CD14-positive monocyte (primary cell): ENCODE measurements at regions not wholly inside any gene's neighbourhood (a gene's known extent, or its start where the extent isn't known, plus 50 kb on each side); places are given as distances from the start of the nearest gene placed in this dataset.

ENCODE experiments used
- DNase-seq, 3 donors: peaks; one replicate each; pipeline ENCODE4 v3.0.0-alpha.2; 2011 to 2022
- H2AFZ ChIP-seq: 2 replicates; pipeline ENCODE4 v1.6.0; 2012; ENCODE audit warnings: mild to moderate bottlenecking, low read depth, low read length, inconsistent platforms; ENCODE audit not compliant: insufficient read depth, poor library complexity, severe bottlenecking
- H3K27ac ChIP-seq, 2 donors: 1 replicate in 1 of 2; 2 replicates in 1 of 2; pipeline ENCODE4 v1.5.1; 2012 to 2013; ENCODE audit warnings: low read length in 2 of 2, control low read depth in 1 of 2, inconsistent platforms in 1 of 2, low read depth in 1 of 2, mild to moderate bottlenecking in 1 of 2
- H3K27me3 ChIP-seq, 2 donors: one replicate each; pipeline versions ENCODE4 v1.6.0 to v1.6.1; 2011 to 2013; ENCODE audit warnings: low read length in 2 of 2; ENCODE audit not compliant: control insufficient read depth in 2 of 2, insufficient read depth in 2 of 2
- H3K36me3 ChIP-seq, 2 donors: replicated peaks in 1 of 2; 1 replicate in 1 of 2; 2 replicates in 1 of 2; pipeline versions ENCODE4 v1.5.1 to v1.6.1; 2012 to 2013; ENCODE audit warnings: low read length in 2 of 2, control low read depth in 1 of 2, inconsistent platforms in 1 of 2, mild to moderate bottlenecking in 1 of 2; ENCODE audit not compliant: insufficient read depth in 2 of 2, control insufficient read depth in 1 of 2
- H3K4me1 ChIP-seq, 2 donors: 1 replicate in 1 of 2; 2 replicates in 1 of 2; pipeline versions ENCODE4 v1.5.1 to v1.6.1; 2012 to 2013; ENCODE audit warnings: low read length in 2 of 2, control low read depth in 1 of 2, inconsistent platforms in 1 of 2, mild to moderate bottlenecking in 1 of 2, moderate library complexity in 1 of 2; ENCODE audit not compliant: insufficient read depth in 2 of 2, control insufficient read depth in 1 of 2
- H3K4me2 ChIP-seq: replicated peaks from 2 replicates; pipeline ENCODE3; 2012; ENCODE audit warnings: low read length, moderate library complexity, mild to moderate bottlenecking; ENCODE audit not compliant: poor library complexity, severe bottlenecking; ENCODE audit errors: extremely low read depth
- H3K4me3 ChIP-seq, 3 experiments: fragments of 200-600 bp in 1 of 3; sonication (generic) in 1 of 3; replicated peaks in 1 of 3; 1 replicate in 2 of 3; 2 replicates in 1 of 3; pipeline ENCODE4 v1.5.1; 2011 to 2013; ENCODE audit warnings: low read length in 3 of 3, mild to moderate bottlenecking in 3 of 3, control low read depth in 2 of 3, low read depth in 2 of 3, inconsistent platforms in 1 of 3, moderate library complexity in 1 of 3
- H3K79me2 ChIP-seq: 2 replicates; pipeline ENCODE4 v1.6.0; 2012; ENCODE audit warnings: mild to moderate bottlenecking, control low read depth, inconsistent platforms, low read length, moderate library complexity; ENCODE audit not compliant: insufficient read depth
- H3K9ac ChIP-seq: 2 replicates; pipeline ENCODE4 v1.6.0; 2017; ENCODE audit warnings: low read length, mild to moderate bottlenecking; ENCODE audit not compliant: insufficient read depth, poor library complexity, severe bottlenecking
- H3K9me3 ChIP-seq, 2 donors: replicated peaks in 1 of 2; 1 replicate in 1 of 2; 2 replicates in 1 of 2; pipeline versions ENCODE4 v1.5.1 to v1.6.1; 2012 to 2013; ENCODE audit warnings: low read length in 2 of 2, control low read depth in 1 of 2; ENCODE audit not compliant: control insufficient read depth in 1 of 2, insufficient read depth in 1 of 2
- H4K20me1 ChIP-seq: 2 replicates; pipeline ENCODE4 v1.6.0; 2012; ENCODE audit warnings: mild to moderate bottlenecking, low read length, control low read depth, moderate library complexity; ENCODE audit not compliant: insufficient read depth
- H3K27ac Mint-ChIP-seq, 7 donors: one replicate each; pipeline ENCODE4 v1.8.0; 2020; ENCODE audit warnings: mild to moderate bottlenecking in 7 of 7, mixed read lengths in 7 of 7, moderate library complexity in 6 of 7, inconsistent platforms in 2 of 7
- H3K27me3 Mint-ChIP-seq, 3 donors: one replicate each; pipeline ENCODE4 v1.8.0; 2021 to 2022; ENCODE audit warnings: low read depth in 3 of 3, mild to moderate bottlenecking in 3 of 3, mixed read lengths in 3 of 3, moderate library complexity in 3 of 3, inconsistent platforms in 1 of 3
- H3K36me3 Mint-ChIP-seq, 2 donors: one replicate each; pipeline ENCODE4 v1.8.0; 2020; ENCODE audit warnings: mixed read lengths in 2 of 2, inconsistent platforms in 1 of 2, mild to moderate bottlenecking in 1 of 2
- H3K4me1 Mint-ChIP-seq: one replicate; pipeline ENCODE4 v1.8.0; 2020; ENCODE audit warnings: mild to moderate bottlenecking, mixed read lengths
- H3K4me3 Mint-ChIP-seq, 2 donors: one replicate each; pipeline ENCODE4 v1.8.0; 2020; ENCODE audit warnings: mild to moderate bottlenecking in 2 of 2, mixed read lengths in 2 of 2, moderate library complexity in 1 of 2
- H3K9me3 Mint-ChIP-seq, 7 donors: one replicate each; pipeline ENCODE4 v1.8.0; 2020 to 2022; ENCODE audit warnings: mixed read lengths in 7 of 7, mild to moderate bottlenecking in 6 of 7, moderate library complexity in 6 of 7, inconsistent platforms in 2 of 7
- WGBS: methylation state at CpG from one replicate; pipeline ENCODE4 v1.1.5; 2013; ENCODE audit warnings: missing lambda C conversion rate; ENCODE audit not compliant: insufficient coverage; 5-methylcytosine and 5-hydroxymethylcytosine counted together
- intact Hi-C, 2 donors: fragments of 100-400 bp; cut with micrococcal nuclease; formaldehyde crosslinking; loops; one replicate each; pipeline versions ENCODE4 v1.15.0 to v1.15.1; 2023
- TF ChIP-seq, protein P1 (sequence below): fragments of 200-600 bp; IDR thresholded peaks from one replicate; pipeline ENCODE4 v1.8.0; 2022; ENCODE audit warnings: antibody characterized with exemption, mild to moderate bottlenecking

DNA sequence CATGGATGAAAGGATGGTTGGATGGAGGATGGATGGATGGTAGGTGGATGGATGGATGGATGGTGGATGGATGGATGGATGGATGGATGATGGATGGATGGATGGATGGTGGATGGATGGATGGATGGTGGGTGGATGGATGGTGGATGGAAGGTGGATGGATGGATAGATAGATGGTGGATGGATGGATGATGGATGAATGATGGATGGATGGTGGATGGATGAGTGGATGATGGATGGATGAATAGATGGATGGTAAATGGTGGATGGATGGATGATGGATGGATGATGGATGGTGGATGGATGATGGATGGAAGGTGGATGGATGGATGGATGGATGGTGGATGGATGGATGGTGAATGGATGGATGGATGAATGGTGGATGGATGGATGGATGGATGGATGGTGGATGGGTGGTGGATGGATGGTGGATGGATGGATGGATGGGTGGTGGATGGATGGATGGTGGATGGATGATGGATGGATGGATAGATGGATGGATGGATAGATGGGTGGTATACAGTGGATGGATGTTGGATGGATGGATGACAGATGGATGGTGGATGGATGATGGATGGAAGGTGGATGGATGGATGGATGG is 350.8 kb downstream of the BRD1 start:
- no peaks in the 10 kb centered on the region for H3K79me2 ChIP-seq
- H3K4me1 ChIP-seq = no peaks in the 10 kb centered on the region
- TF ChIP-seq, protein P1, sequence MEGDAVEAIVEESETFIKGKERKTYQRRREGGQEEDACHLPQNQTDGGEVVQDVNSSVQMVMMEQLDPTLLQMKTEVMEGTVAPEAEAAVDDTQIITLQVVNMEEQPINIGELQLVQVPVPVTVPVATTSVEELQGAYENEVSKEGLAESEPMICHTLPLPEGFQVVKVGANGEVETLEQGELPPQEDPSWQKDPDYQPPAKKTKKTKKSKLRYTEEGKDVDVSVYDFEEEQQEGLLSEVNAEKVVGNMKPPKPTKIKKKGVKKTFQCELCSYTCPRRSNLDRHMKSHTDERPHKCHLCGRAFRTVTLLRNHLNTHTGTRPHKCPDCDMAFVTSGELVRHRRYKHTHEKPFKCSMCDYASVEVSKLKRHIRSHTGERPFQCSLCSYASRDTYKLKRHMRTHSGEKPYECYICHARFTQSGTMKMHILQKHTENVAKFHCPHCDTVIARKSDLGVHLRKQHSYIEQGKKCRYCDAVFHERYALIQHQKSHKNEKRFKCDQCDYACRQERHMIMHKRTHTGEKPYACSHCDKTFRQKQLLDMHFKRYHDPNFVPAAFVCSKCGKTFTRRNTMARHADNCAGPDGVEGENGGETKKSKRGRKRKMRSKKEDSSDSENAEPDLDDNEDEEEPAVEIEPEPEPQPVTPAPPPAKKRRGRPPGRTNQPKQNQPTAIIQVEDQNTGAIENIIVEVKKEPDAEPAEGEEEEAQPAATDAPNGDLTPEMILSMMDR = no peak
- H3K4me3 ChIP-seq = no peak overlapping the region
- H3K4me1 Mint-ChIP-seq = no peaks in the 10 kb centered on the region
- no peak overlapping the region for H3K9ac ChIP-seq
- H3K36me3 Mint-ChIP-seq = peaks cover 13 to 15% of the 10 kb centered on the region in 2 donors
- H3K27me3 ChIP-seq = peaks cover 0 to 5% of the 10 kb centered on the region in 2 donors
- H3K9me3 ChIP-seq = peaks cover 0 to 8% of the 10 kb centered on the region in 2 donors
- intact Hi-C loops = no loop called here
- no peak for DNase-seq
- H3K4me2 ChIP-seq = no peak overlapping the region
- peaks cover 6 to 17% (median 11%) of the 10 kb centered on the region in 7 donors for H3K9me3 Mint-ChIP-seq
- H3K36me3 ChIP-seq = no peaks in the 10 kb centered on the region
- no peaks in the 10 kb centered on the region for H4K20me1 ChIP-seq
- H3K27ac ChIP-seq = no peak overlapping the region
- H3K27me3 Mint-ChIP-seq = peaks cover 8 to 16% (median 9%) of the 10 kb centered on the region in 3 donors
- H2AFZ ChIP-seq = no peak overlapping the region
- no peak overlapping the region for H3K4me3 Mint-ChIP-seq
- peak overlapping the region in 1 of 7 donors; percentile 16 for H3K27ac Mint-ChIP-seq

- intact Hi-C loops = no loop called here
- no CpG with 5 or more reads among the region's 5 CpGs for WGBS
- no peaks in the 10 kb centered on the region for H3K4me1 ChIP-seq
- no peaks in the 10 kb centered on the region for H3K79me2 ChIP-seq
- no peak overlapping the region for H3K9ac ChIP-seq
- TF ChIP-seq, protein P1 = no peak
- no peaks in the 10 kb centered on the region for H3K36me3 ChIP-seq
- H3K27ac ChIP-seq = no peak overlapping the region
- Mint-ChIP-seq H3K27me3 (peaks cover 4 to 8% (median 4%) of the 10 kb centered on the region in 3 donors), H3K9me3 (peaks cover 6 to 17% (median 10%) of the 10 kb centered on the region in 7 donors), H3K27ac (no peak overlapping the region), H3K4me1 (no peaks in the 10 kb centered on the region), H3K4me3 (no peak overlapping the region), H3K36me3 (peaks cover 13 to 15% of the 10 kb centered on the region in 2 donors)
- H3K4me2 ChIP-seq = no peak overlapping the region
- H3K4me3 ChIP-seq = no peak overlapping the region
- no peaks in the 10 kb centered on the region for H3K27me3 ChIP-seq
- no peak overlapping the region for H2AFZ ChIP-seq
- DNase-seq = no peak
- peaks cover 0 to 8% of the 10 kb centered on the region in 2 donors for H3K9me3 ChIP-seq
- H4K20me1 ChIP-seq = no peaks in the 10 kb centered on the region
Observed at GRCh38 chr22:49476176-49476575, 351.5 kb downstream of the BRD1 start.
